Suprapubic skin (tissue), 4 donors: ENCODE measurements at regions not wholly inside any gene's neighbourhood (a gene's known extent, or its start where the extent isn't known, plus 50 kb on each side); places are given as distances from the start of the nearest gene placed in this dataset.

Experiments
- DNase-seq, 2 donors: peaks; one replicate each; pipeline ENCODE4 v3.0.0-alpha.2; 2019; ENCODE audit warnings: low spot score in 2 of 2
- H3K27ac ChIP-seq: fragments of 200-600 bp; sonication (generic); one replicate; pipeline ENCODE4 v1.5.1; 2019
- H3K27me3 ChIP-seq: fragments of 200-600 bp; sonication (generic); one replicate; pipeline ENCODE4 v1.5.1; 2019
- H3K36me3 ChIP-seq: fragments of 200-600 bp; sonication (generic); one replicate; pipeline ENCODE4 v1.5.1; 2019
- H3K4me1 ChIP-seq: fragments of 200-600 bp; sonication (generic); one replicate; pipeline ENCODE4 v1.5.1; 2019
- H3K4me3 ChIP-seq: fragments of 200-600 bp; sonication (generic); one replicate; pipeline ENCODE4 v1.5.1; 2019; ENCODE audit warnings: mild to moderate bottlenecking
- H3K9me3 ChIP-seq: fragments of 200-600 bp; sonication (generic); one replicate; pipeline ENCODE4 v1.5.1; 2019
- CTCF ChIP-seq, 2 donors: fragments of 200-600 bp in 1 of 2; fragments of 450-650 bp in 1 of 2; sonication (generic) in 1 of 2; IDR thresholded peaks; one replicate each; pipeline ENCODE4 v1.5.1; 2016 to 2019; ENCODE audit warnings: antibody characterized with exemption in 2 of 2, mild to moderate bottlenecking in 1 of 2, moderate library complexity in 1 of 2
- EP300 ChIP-seq: sonication (generic); formaldehyde crosslinking; IDR thresholded peaks from one replicate; pipeline ENCODE4 v1.6.1; 2017; ENCODE audit warnings: antibody characterized with exemption
- POLR2A ChIP-seq, 2 donors: fragments of 450-650 bp; IDR thresholded peaks; one replicate each; pipeline ENCODE4 v1.6.1; 2017; ENCODE audit warnings: antibody characterized with exemption in 2 of 2, mild to moderate bottlenecking in 2 of 2, moderate library complexity in 2 of 2
- POLR2AphosphoS5 ChIP-seq, 3 donors: sonication (generic); formaldehyde crosslinking; IDR thresholded peaks; one replicate each; pipeline ENCODE4 v1.6.1; 2017; ENCODE audit warnings: antibody characterized with exemption in 3 of 3
- WGBS: methylation state at CpG from one replicate; pipeline ENCODE4 v1.1.5; 2018; 5-methylcytosine and 5-hydroxymethylcytosine counted together

GRCh38 chr12:132410849-132411248 is 79.1 kb upstream of the FBRSL1 start:
- Histone ChIP-seq H3K4me1 (peaks cover 29% of the 10 kb centered on the region), H3K4me3 (no peak overlapping the region), H3K27ac (no peak overlapping the region), H3K27me3 (peaks cover 69% of the 10 kb centered on the region), H3K36me3 (no peaks in the 10 kb centered on the region), H3K9me3 (no peaks in the 10 kb centered on the region)
- WGBS: 86% methylated on average over 6 of the region's 14 CpGs
- DNase-seq: no peak
- TF ChIP-seq POLR2A (IDR thresholded peaks at IDR 0.05) (no peak), CTCF (IDR thresholded peaks at IDR 0.05) (no peak), EP300 (no peak), POLR2AphosphoS5 (IDR thresholded peaks at IDR 0.05) (no peak)

- 81% methylated on average over 16 of the region's 18 CpGs for WGBS
- H3K4me3 ChIP-seq: no peak overlapping the region
- no peak overlapping the region for H3K27ac ChIP-seq
- no peak for TF ChIP-seq EP300
- no peak for TF ChIP-seq CTCF (IDR thresholded peaks at IDR 0.05)
- no peak for TF ChIP-seq POLR2A (IDR thresholded peaks at IDR 0.05)
- no peak for TF ChIP-seq POLR2AphosphoS5 (IDR thresholded peaks at IDR 0.05)
- H3K36me3 ChIP-seq: no peaks in the 10 kb centered on the region
- peaks cover 69% of the 10 kb centered on the region for H3K27me3 ChIP-seq
- H3K9me3 ChIP-seq: no peaks in the 10 kb centered on the region
- DNase-seq: no peak
- peaks cover 28% of the 10 kb centered on the region for H3K4me1 ChIP-seq
These were observed 79.7 kb upstream of the FBRSL1 start for GRCh38 chr12:132410296-132410625.

GRCh38 chr12:132409495-132410295 is 80.3 kb upstream of the FBRSL1 start:
- no peak for TF ChIP-seq POLR2A (IDR thresholded peaks at IDR 0.05)
- TF ChIP-seq CTCF (IDR thresholded peaks at IDR 0.05): no peak
- TF ChIP-seq EP300: no peak
- TF ChIP-seq POLR2AphosphoS5 (IDR thresholded peaks at IDR 0.05): no peak
- peaks cover 22% of the 10 kb centered on the region for H3K4me1 ChIP-seq
- DNase-seq: no peak
- H3K27ac ChIP-seq: no peak overlapping the region
- no peaks in the 10 kb centered on the region for H3K36me3 ChIP-seq
- H3K9me3 ChIP-seq: no peaks in the 10 kb centered on the region
- peaks cover 72% of the 10 kb centered on the region for H3K27me3 ChIP-seq
- H3K4me3 ChIP-seq: no peak overlapping the region
- WGBS: 89% methylated on average over 25 of the region's 42 CpGs

- no peak for TF ChIP-seq EP300
- no peak for TF ChIP-seq CTCF (IDR thresholded peaks at IDR 0.05)
- no peak for TF ChIP-seq POLR2AphosphoS5 (IDR thresholded peaks at IDR 0.05)
- TF ChIP-seq POLR2A (IDR thresholded peaks at IDR 0.05): no peak
- H3K36me3 ChIP-seq: no peaks in the 10 kb centered on the region
- no peak for DNase-seq
- H3K27ac ChIP-seq: no peak overlapping the region
- H3K4me3 ChIP-seq: no peak overlapping the region
- H3K9me3 ChIP-seq: no peaks in the 10 kb centered on the region
- peaks cover 72% of the 10 kb centered on the region for H3K27me3 ChIP-seq
- peaks cover 18% of the 10 kb centered on the region for H3K4me1 ChIP-seq
- 82% methylated on average over 23 of the region's 33 CpGs for WGBS
These were observed 79.5 kb upstream of the GALNT9 start for GRCh38 chr12:132408626-132409494.

GRCh38 chr12:132407992-132408391 is 78.6 kb upstream of the GALNT9 start:
- peaks cover 80% of the 10 kb centered on the region for H3K27me3 ChIP-seq
- peaks cover 18% of the 10 kb centered on the region for H3K4me1 ChIP-seq
- no peak overlapping the region for H3K4me3 ChIP-seq
- TF ChIP-seq POLR2A (IDR thresholded peaks at IDR 0.05): no peak
- TF ChIP-seq POLR2AphosphoS5 (IDR thresholded peaks at IDR 0.05): no peak
- TF ChIP-seq EP300: no peak
- no peak for TF ChIP-seq CTCF (IDR thresholded peaks at IDR 0.05)
- DNase-seq: no peak
- no peaks in the 10 kb centered on the region for H3K36me3 ChIP-seq
- no peak overlapping the region for H3K27ac ChIP-seq
- 50% methylated on average over 7 of the region's 10 CpGs for WGBS
- H3K9me3 ChIP-seq: no peaks in the 10 kb centered on the region
